Smooth muscle cell (in vitro differentiated cells): ENCODE measurements at regions not wholly inside any gene's neighbourhood (a gene's known extent, or its start where the extent isn't known, plus 50 kb on each side); places are given as distances from the start of the nearest gene placed in this dataset.

Experiments used
- DNase-seq: peaks from one replicate; lab custom pipeline; 2025; ENCODE audit not compliant: unreplicated experiment; lab: John Stamatoyannopoulos, UW
- H2AFZ ChIP-seq: fragments of 200-600 bp; sonication (generic); 2 replicates; pipeline ENCODE4 v1.6.0; 2016; ENCODE audit warnings: antibody characterized with exemption, low read depth, mild to moderate bottlenecking
- H3F3A ChIP-seq: fragments of 200-600 bp; sonication (generic); 2 replicates; pipeline ENCODE4 v1.6.0; 2017; ENCODE audit warnings: antibody characterized with exemption, low read depth
- H3K27ac ChIP-seq: fragments of 200-600 bp; sonication (generic); 2 replicates; pipeline ENCODE4 v1.5.1; 2016; ENCODE audit warnings: low read depth, mild to moderate bottlenecking
- H3K27me3 ChIP-seq: fragments of 200-600 bp; sonication (generic); 2 replicates; pipeline ENCODE4 v1.6.1; 2016; ENCODE audit warnings: low read depth, mild to moderate bottlenecking
- H3K36me3 ChIP-seq: fragments of 200-600 bp; sonication (generic); 2 replicates; pipeline ENCODE4 v1.5.1; 2016; ENCODE audit warnings: low read depth
- H3K4me1 ChIP-seq: fragments of 200-600 bp; sonication (generic); 2 replicates; pipeline ENCODE4 v1.5.1; 2016; ENCODE audit warnings: low read depth
- H3K4me2 ChIP-seq: fragments of 200-600 bp; sonication (generic); 2 replicates; pipeline ENCODE4 v1.6.0; 2016; ENCODE audit warnings: mild to moderate bottlenecking
- H3K4me3 ChIP-seq: fragments of 200-600 bp; sonication (generic); 2 replicates; pipeline ENCODE4 v1.5.1; 2016; ENCODE audit warnings: mild to moderate bottlenecking
- H3K79me2 ChIP-seq: fragments of 200-600 bp; sonication (generic); 2 replicates; pipeline ENCODE4 v1.6.0; 2016; ENCODE audit warnings: low read depth, mild to moderate bottlenecking
- H3K9ac ChIP-seq: fragments of 200-600 bp; sonication (generic); 2 replicates; pipeline ENCODE4 v1.6.0; 2016; ENCODE audit warnings: low read depth
- H3K9me3 ChIP-seq: fragments of 200-600 bp; sonication (generic); replicated peaks from 2 replicates; pipeline ENCODE4 v1.5.1; 2016; ENCODE audit warnings: low read depth
- H4K20me1 ChIP-seq: fragments of 200-600 bp; sonication (generic); 2 replicates; pipeline ENCODE4 v1.6.0; 2016; ENCODE audit warnings: low read depth
- WGBS: methylation state at CpG from one replicate; pipeline ENCODE4 v1.1.7; 2016; ENCODE audit warnings: low lambda C conversion rate; 5-methylcytosine and 5-hydroxymethylcytosine counted together
- TF ChIP-seq, protein P1 (sequence below): fragments of 200-600 bp; sonication (generic); IDR thresholded peaks from 2 replicates; pipeline ENCODE4 v1.5.1; 2017; ENCODE audit warnings: borderline replicate concordance, mild to moderate bottlenecking, antibody characterized with exemption; ENCODE audit not compliant: insufficient read depth, poor library complexity, severe bottlenecking

DNA sequence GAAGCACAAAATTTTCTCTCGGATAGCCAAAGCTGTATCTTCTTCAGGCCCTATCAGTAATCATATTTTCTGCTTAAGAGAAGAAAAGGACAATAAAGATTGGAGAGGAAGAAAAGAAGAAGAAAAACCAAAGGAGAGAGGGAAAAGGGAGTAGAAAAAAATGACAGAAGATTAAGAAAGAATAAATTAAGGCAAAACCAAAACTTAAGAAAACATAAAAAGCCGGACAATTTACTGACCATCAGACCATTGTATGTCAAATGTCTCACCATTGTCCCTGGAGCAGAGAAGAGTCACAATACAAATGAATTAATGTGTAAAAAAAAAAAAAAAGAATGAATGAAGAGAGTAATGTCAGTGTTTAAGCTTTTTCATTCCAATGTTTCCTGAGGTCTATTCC lies 1274.8 kb downstream of the FSCB start:
- H3K27me3 ChIP-seq: no peaks in the 10 kb centered on the region
- H3K9me3 ChIP-seq: no peaks in the 10 kb centered on the region
- no peaks in the 10 kb centered on the region for H3K79me2 ChIP-seq
- H3K36me3 ChIP-seq: no peaks in the 10 kb centered on the region
- TF ChIP-seq, protein P1, sequence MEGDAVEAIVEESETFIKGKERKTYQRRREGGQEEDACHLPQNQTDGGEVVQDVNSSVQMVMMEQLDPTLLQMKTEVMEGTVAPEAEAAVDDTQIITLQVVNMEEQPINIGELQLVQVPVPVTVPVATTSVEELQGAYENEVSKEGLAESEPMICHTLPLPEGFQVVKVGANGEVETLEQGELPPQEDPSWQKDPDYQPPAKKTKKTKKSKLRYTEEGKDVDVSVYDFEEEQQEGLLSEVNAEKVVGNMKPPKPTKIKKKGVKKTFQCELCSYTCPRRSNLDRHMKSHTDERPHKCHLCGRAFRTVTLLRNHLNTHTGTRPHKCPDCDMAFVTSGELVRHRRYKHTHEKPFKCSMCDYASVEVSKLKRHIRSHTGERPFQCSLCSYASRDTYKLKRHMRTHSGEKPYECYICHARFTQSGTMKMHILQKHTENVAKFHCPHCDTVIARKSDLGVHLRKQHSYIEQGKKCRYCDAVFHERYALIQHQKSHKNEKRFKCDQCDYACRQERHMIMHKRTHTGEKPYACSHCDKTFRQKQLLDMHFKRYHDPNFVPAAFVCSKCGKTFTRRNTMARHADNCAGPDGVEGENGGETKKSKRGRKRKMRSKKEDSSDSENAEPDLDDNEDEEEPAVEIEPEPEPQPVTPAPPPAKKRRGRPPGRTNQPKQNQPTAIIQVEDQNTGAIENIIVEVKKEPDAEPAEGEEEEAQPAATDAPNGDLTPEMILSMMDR: no peak
- WGBS: 93% methylated on average over 2 of the region's 2 CpGs
- H4K20me1 ChIP-seq: no peaks in the 10 kb centered on the region
- H3K4me3 ChIP-seq: no peak overlapping the region
- H3F3A ChIP-seq: no peaks in the 10 kb centered on the region
- no peak overlapping the region for H3K9ac ChIP-seq
- no peak for DNase-seq
- no peak overlapping the region for H3K27ac ChIP-seq
- no peak overlapping the region for H2AFZ ChIP-seq
- no peaks in the 10 kb centered on the region for H3K4me1 ChIP-seq
- H3K4me2 ChIP-seq: no peak overlapping the region

DNA sequence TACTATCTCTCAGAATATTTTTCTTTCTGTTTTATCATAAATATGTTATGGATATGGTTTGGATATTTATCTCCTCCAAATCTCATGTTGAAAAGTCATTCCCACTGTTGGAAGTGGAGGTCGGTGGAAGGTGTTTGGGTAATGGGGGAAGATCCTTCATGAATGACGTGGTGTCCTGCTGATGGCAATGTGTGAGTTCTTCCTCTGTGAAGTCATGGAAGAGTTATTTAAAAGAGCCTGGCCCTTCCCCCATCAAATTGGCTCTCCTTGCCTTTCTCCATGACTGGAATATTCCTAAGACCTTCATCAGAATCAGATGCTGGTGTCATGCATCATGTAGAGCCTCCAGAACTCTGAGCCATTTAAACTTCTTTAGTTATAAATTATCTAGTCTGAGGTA lies 1291.6 kb downstream of the FSCB start:
- Histone ChIP-seq H3K27ac (no peak overlapping the region), H4K20me1 (no peaks in the 10 kb centered on the region), H3K27me3 (no peaks in the 10 kb centered on the region), H3K4me2 (no peak overlapping the region), H3K36me3 (no peaks in the 10 kb centered on the region), H3K9ac (no peak overlapping the region), H3K9me3 (no peaks in the 10 kb centered on the region), H3K79me2 (no peaks in the 10 kb centered on the region), H3K4me3 (no peak overlapping the region), H3F3A (no peaks in the 10 kb centered on the region), H3K4me1 (no peaks in the 10 kb centered on the region), H2AFZ (no peak overlapping the region)
- TF ChIP-seq, protein P1: no peak
- WGBS: 71% methylated on average over 2 of the region's 2 CpGs
- no peak for DNase-seq

DNA sequence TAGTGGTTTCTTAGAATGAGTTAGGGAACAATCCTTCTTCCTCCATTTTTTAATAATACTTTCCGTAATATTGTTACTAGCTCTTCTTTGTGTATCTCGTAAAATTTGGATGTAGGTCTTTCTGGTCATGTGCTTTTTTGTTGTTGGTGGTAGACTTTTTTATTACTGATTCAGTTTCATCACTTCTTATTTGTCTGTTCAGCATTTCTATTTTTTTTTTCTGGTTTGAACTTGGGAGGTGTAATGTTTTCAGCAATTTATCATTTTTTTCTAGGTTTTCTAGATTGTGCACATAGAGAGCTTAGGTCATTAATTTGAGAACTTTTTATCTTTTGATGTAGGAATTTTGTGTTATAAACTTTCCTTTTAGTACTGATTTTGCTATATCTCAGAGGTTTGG lies 1299.9 kb downstream of the FSCB start:
- Histone ChIP-seq H3F3A (no peaks in the 10 kb centered on the region), H3K9me3 (no peaks in the 10 kb centered on the region), H3K4me3 (no peak overlapping the region), H2AFZ (no peak overlapping the region), H3K9ac (no peak overlapping the region), H3K27ac (no peak overlapping the region), H3K4me2 (no peak overlapping the region), H3K79me2 (no peaks in the 10 kb centered on the region), H3K27me3 (no peaks in the 10 kb centered on the region), H3K4me1 (peaks cover 10% of the 10 kb centered on the region), H4K20me1 (no peaks in the 10 kb centered on the region), H3K36me3 (no peaks in the 10 kb centered on the region)
- WGBS: 100% methylated on average over 2 of the region's 2 CpGs
- DNase-seq: no peak
- TF ChIP-seq, protein P1: no peak

DNA sequence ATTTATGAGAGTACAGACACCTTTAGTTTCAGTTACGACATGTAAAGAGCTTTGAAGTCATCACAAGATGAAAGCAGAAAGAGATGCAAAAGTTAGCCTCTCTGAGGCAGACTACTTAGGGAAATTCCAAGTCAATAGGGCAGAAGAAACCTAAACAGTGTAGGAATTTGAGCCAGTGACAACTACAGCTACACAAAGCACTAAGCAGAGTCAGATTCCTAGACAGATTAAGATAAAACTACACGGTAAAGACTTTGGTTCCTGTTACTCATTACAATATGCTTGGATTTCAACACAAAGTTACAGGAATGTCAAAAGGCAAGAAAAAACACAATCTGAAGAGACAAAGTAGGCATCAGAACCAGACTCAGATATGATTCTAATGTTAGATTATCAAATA lies 1302.3 kb downstream of the FSCB start:
- H3K79me2 ChIP-seq: no peaks in the 10 kb centered on the region
- no peak overlapping the region for H2AFZ ChIP-seq
- H3K4me1 ChIP-seq: peaks cover 10% of the 10 kb centered on the region
- WGBS: 27% methylated on average over 2 of the region's 2 CpGs
- TF ChIP-seq, protein P1: no peak
- no peak overlapping the region for H3K4me3 ChIP-seq
- H3K9ac ChIP-seq: no peak overlapping the region
- peak overlapping the region; percentile 59 for H3K4me2 ChIP-seq
- H4K20me1 ChIP-seq: no peaks in the 10 kb centered on the region
- peak overlapping the region; percentile 64 for H3K27ac ChIP-seq
- DNase-seq: no peak
- no peaks in the 10 kb centered on the region for H3K27me3 ChIP-seq
- H3F3A ChIP-seq: no peaks in the 10 kb centered on the region
- H3K9me3 ChIP-seq: no peaks in the 10 kb centered on the region
- no peaks in the 10 kb centered on the region for H3K36me3 ChIP-seq
